ENCODE measurements at regions not wholly inside any gene's neighbourhood (a gene's known extent, or its start where the extent isn't known, plus 50 kb on each side); places are given as distances from the start of the nearest gene placed in this dataset.

DNA sequence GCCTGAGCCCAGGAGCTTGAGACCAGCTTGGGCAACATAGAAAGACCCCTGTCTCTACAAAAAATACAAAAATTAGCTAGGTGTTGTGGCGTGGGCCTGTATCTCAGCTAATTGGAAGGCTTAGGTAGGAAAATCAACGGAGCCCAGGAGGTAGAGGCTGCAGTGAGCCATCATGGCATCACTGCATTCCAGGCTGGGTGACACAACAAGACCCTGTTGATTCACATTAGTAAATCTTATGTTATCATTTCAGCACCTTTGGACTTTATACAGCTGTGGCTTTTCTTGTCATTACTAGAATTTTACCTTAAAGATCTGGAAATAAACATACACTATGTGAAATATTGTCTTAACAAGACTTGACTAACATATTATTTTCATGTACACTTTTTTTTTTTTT, 185.0 kb downstream of the ZNF608 start:
- Histone ChIP-seq H3K27ac (no peak overlapping the region), H3K36me3 (no peaks in the 10 kb centered on the region)

DNA sequence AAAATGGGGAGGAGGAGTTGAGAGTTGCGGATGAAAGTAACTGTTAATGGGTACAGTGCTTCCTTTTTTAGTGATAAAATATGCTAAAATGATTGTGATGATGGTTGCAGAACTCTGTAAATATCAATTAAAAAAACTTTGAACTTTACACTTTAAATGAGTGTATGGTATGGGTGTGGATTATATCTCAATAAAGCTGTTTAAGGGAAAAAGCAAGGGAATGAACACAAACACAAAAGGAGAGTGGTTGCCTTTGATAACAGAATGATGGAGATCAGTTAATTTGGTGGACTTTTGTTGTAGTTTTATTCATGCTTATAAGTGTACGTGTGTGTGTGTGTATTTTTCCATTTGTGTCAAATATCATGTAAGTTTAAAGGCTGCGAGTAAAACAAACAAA, 186.1 kb downstream of the ZNF608 start:
- Histone ChIP-seq H3K9ac (no peak overlapping the region), H4K20me1 (no peaks in the 10 kb centered on the region), H3K36me3 (no peaks in the 10 kb centered on the region), H3K4me1 (no peaks in the 10 kb centered on the region), H3K9me3 (replicated peaks in 1 of 11) (peaks cover 6 to 12% (median 7%) of the 10 kb centered on the region in 11 experiments; a peak in 14 of 22 replicates), H3K4me3 (no peak overlapping the region), H3K4me2 (no peak overlapping the region; a peak in 1 of 22 replicates), H3K27me3 (no peaks in the 10 kb centered on the region), H3K27ac (no peak overlapping the region)
- TF ChIP-seq Cebpa-rat (IDR thresholded peaks at IDR 0.05), result no peak

More for the DNA sequence above, 185.0 kb downstream of the ZNF608 start:
- H3K4me1 ChIP-seq, result no peaks in the 10 kb centered on the region
- no peak overlapping the region for H3K4me2 ChIP-seq
- H3K9me3 ChIP-seq (replicated peaks in 1 of 11), result peaks cover 5 to 12% (median 7%) of the 10 kb centered on the region in 11 experiments; a peak in 14 of 22 replicates
- no peak overlapping the region for H3K4me3 ChIP-seq
- H4K20me1 ChIP-seq, result no peaks in the 10 kb centered on the region
- no peaks in the 10 kb centered on the region for H3K27me3 ChIP-seq
- no peak overlapping the region for H3K9ac ChIP-seq
- TF ChIP-seq Cebpa-rat (IDR thresholded peaks at IDR 0.05), result no peak

GRCh38 chr5:124557761-124558160, 188.7 kb downstream of the ZNF608 start:
- no peak overlapping the region for H3K27ac ChIP-seq
- H3K9me3 ChIP-seq (replicated peaks in 1 of 11), result peaks cover 6 to 12% (median 7%) of the 10 kb centered on the region in 11 experiments; a peak in 14 of 22 replicates
- H3K9ac ChIP-seq, result no peak overlapping the region
- H3K27me3 ChIP-seq, result no peaks in the 10 kb centered on the region
- no peak for TF ChIP-seq Cebpa-rat (IDR thresholded peaks at IDR 0.05)
- H4K20me1 ChIP-seq, result no peaks in the 10 kb centered on the region
- no peak overlapping the region for H3K4me3 ChIP-seq
- no peaks in the 10 kb centered on the region for H3K4me1 ChIP-seq
- H3K4me2 ChIP-seq, result no peak overlapping the region
- no peaks in the 10 kb centered on the region for H3K36me3 ChIP-seq

DNA sequence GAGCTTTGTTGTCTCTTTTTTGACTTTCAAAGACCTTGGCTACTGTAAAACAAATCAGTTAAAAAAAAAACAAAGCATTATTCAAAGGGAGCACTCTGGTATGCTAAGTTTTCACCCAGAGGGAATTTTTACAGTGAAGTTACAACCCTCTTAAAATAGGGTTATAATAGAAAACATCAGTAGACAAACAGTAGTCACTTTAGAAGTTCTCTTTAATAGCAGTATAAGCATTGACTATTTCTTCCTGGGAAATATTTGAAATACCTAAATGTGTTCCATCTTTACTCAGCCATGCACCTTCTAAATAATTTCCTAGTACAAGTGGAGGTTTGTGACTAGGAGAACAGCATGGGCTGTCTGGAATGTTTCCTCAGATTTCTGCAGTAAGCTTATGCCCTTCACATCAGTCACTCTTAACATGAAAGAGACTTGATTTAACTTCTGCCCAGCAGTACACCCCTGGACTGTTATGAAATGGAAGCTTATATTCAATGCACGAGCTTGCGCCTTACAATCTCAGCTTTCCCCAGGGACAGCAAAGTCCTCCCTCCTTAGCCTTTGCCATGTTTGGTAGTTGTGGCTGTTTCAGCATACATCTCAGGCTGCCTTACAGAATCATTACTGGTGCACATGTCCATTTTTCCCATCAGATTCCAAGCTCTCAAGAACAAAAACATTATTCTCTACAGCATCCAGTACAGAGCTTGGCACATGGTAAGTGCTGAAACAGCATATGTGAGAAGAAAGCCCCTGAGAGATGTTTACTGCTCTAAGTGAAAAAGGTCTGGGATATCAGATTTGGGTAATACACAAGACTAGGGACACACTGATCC, 191.5 kb downstream of the ZNF608 start:
- TF ChIP-seq Cebpa-rat (IDR thresholded peaks at IDR 0.05), result no peak
- Histone ChIP-seq H4K20me1 (no peaks in the 10 kb centered on the region), H3K36me3 (no peaks in the 10 kb centered on the region), H3K4me3 (no peak overlapping the region), H3K4me2 (no peak overlapping the region), H3K4me1 (no peaks in the 10 kb centered on the region), H3K9ac (no peak overlapping the region), H3K27me3 (no peaks in the 10 kb centered on the region), H3K9me3 (replicated peaks in 1 of 11) (peaks cover 6 to 12% (median 7%) of the 10 kb centered on the region in 11 experiments; a peak in 14 of 22 replicates), H3K27ac (no peak overlapping the region)

DNA sequence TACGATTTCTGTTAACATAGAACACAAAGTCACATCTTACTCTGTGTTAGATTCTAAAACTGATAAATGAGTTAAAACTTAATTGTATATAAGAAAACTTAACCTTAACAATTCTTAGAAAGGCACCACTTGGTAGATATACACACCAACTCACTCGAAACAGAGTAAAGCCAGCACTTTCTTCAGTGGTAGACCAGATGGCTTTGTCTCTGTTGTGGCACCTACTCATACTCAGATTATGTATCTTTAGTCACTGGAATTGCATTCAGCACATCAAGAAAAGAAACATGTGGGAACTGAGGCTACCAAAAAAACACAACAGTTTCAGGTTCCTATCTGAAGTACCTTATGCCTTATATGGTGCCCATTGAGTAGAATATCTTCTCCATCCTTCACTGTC, 192.5 kb downstream of the ZNF608 start:
- Histone ChIP-seq H3K36me3 (no peaks in the 10 kb centered on the region), H3K4me2 (no peak overlapping the region), H3K4me1 (no peaks in the 10 kb centered on the region), H3K27me3 (no peaks in the 10 kb centered on the region), H3K4me3 (no peak overlapping the region), H3K27ac (no peak overlapping the region), H3K9ac (no peak overlapping the region), H3K9me3 (replicated peaks in 1 of 11) (peaks cover 6 to 12% (median 7%) of the 10 kb centered on the region in 11 experiments; a peak in 14 of 22 replicates), H4K20me1 (no peaks in the 10 kb centered on the region)
- TF ChIP-seq Cebpa-rat (IDR thresholded peaks at IDR 0.05), result no peak

- H4K20me1 ChIP-seq, result no peaks in the 10 kb centered on the region
- H3K27me3 ChIP-seq, result no peaks in the 10 kb centered on the region
- H3K4me1 ChIP-seq, result no peaks in the 10 kb centered on the region
- H3K4me3 ChIP-seq, result no peak overlapping the region
- H3K36me3 ChIP-seq, result no peaks in the 10 kb centered on the region
- peaks cover 0 to 7% (median 0%) of the 10 kb centered on the region in 11 experiments; a peak in 3 of 22 replicates for H3K9me3 ChIP-seq (replicated peaks in 1 of 11)
- H3K9ac ChIP-seq, result no peak overlapping the region
- TF ChIP-seq Cebpa-rat (IDR thresholded peaks at IDR 0.05), result no peak
- H3K4me2 ChIP-seq, result no peak overlapping the region
- H3K27ac ChIP-seq, result no peak overlapping the region
Observed at GRCh38 chr5:124552526-124552925, 193.9 kb downstream of the ZNF608 start.

DNA sequence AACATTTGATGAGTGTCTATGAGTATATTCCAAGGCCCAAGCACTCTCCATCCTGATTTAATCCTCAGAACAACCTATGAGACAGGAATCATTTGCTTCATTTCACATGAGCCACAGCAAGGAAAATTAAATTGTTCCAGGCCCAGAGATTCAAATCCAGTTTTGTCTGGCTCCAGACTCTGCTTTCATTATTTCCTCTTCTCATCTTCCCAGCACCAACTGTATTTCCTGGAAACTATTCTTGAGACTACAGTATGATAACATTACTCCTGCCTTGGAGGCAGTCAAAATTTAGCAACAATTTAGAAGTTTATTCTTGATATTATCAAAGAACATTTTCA, 194.5 kb downstream of the ZNF608 start:
- Histone ChIP-seq H3K4me2 (no peak overlapping the region), H3K4me3 (no peak overlapping the region), H3K4me1 (no peaks in the 10 kb centered on the region), H3K36me3 (no peaks in the 10 kb centered on the region), H3K9me3 (replicated peaks in 1 of 11) (peaks cover 0 to 7% (median 0%) of the 10 kb centered on the region in 11 experiments; a peak in 2 of 22 replicates), H3K27ac (no peak overlapping the region), H3K9ac (no peak overlapping the region), H3K27me3 (no peaks in the 10 kb centered on the region), H4K20me1 (no peaks in the 10 kb centered on the region)
- no peak for TF ChIP-seq Cebpa-rat (IDR thresholded peaks at IDR 0.05)

GRCh38 chr5:124550731-124551130, 195.7 kb downstream of the ZNF608 start:
- Histone ChIP-seq H3K4me1 (no peaks in the 10 kb centered on the region), H4K20me1 (no peaks in the 10 kb centered on the region), H3K4me3 (no peak overlapping the region), H3K4me2 (no peak overlapping the region), H3K27me3 (no peaks in the 10 kb centered on the region), H3K9me3 (replicated peaks in 1 of 11) (peaks cover 0 to 6% (median 0%) of the 10 kb centered on the region in 11 experiments; a peak in 2 of 22 replicates), H3K9ac (no peak overlapping the region), H3K36me3 (no peaks in the 10 kb centered on the region), H3K27ac (no peak overlapping the region)
- no peak for TF ChIP-seq Cebpa-rat (IDR thresholded peaks at IDR 0.05)

GRCh38 chr5:124549891-124550436, 196.5 kb downstream of the ZNF608 start:
- H3K4me2 ChIP-seq, result no peak overlapping the region
- H4K20me1 ChIP-seq, result no peaks in the 10 kb centered on the region
- H3K9me3 ChIP-seq (replicated peaks in 1 of 11), result peaks cover 0 to under 1% (median 0%) of the 10 kb centered on the region in 11 experiments; a peak in 1 of 22 replicates
- H3K4me1 ChIP-seq, result no peaks in the 10 kb centered on the region
- TF ChIP-seq Cebpa-rat (IDR thresholded peaks at IDR 0.05), result no peak
- H3K27me3 ChIP-seq, result no peaks in the 10 kb centered on the region
- no peak overlapping the region for H3K9ac ChIP-seq
- no peak overlapping the region for H3K4me3 ChIP-seq
- H3K27ac ChIP-seq, result no peak overlapping the region
- H3K36me3 ChIP-seq, result no peaks in the 10 kb centered on the region
